Thyroid gland (tissue), 4 donors: ENCODE measurements at regions not wholly inside any gene's neighbourhood (a gene's known extent, or its start where the extent isn't known, plus 50 kb on each side); places are given as distances from the start of the nearest gene placed in this dataset.

ENCODE experiments used
- DNase-seq, 2 donors: peaks; one replicate each; pipeline ENCODE4 v3.0.0-alpha.2; 2019
- H3K27ac ChIP-seq, 3 donors: fragments of 200-600 bp; sonication (generic); 1 replicate in 2 of 3; 2 replicates in 1 of 3; pipeline ENCODE4 v1.5.1; 2016 to 2019; ENCODE audit warnings: mild to moderate bottlenecking in 1 of 3, moderate library complexity in 1 of 3
- H3K27me3 ChIP-seq: fragments of 200-600 bp; sonication (generic); one replicate; pipeline ENCODE4 v1.5.1; 2019
- H3K36me3 ChIP-seq, 2 donors: fragments of 200-600 bp; sonication (generic); one replicate each; pipeline ENCODE4 v1.5.1; 2016 to 2019
- H3K4me1 ChIP-seq, 2 donors: fragments of 200-600 bp; sonication (generic); one replicate each; pipeline ENCODE4 v1.5.1; 2017 to 2019
- H3K4me3 ChIP-seq, 3 donors: fragments of 200-600 bp; sonication (generic); replicated peaks in 1 of 3; 1 replicate in 2 of 3; 2 replicates in 1 of 3; pipeline ENCODE4 v1.5.1; 2016; ENCODE audit warnings: mild to moderate bottlenecking in 1 of 3
- H3K9me3 ChIP-seq: fragments of 200-600 bp; sonication (generic); one replicate; pipeline ENCODE4 v1.5.1; 2017
- POLR2A ChIP-seq, 2 donors: fragments of 450-650 bp; IDR thresholded peaks; one replicate each; pipeline ENCODE4 v1.6.1; 2017; ENCODE audit warnings: antibody characterized with exemption in 2 of 2, mild to moderate bottlenecking in 2 of 2, moderate library complexity in 1 of 2
- WGBS, 2 donors: methylation state at CpG; one replicate each; pipeline ENCODE4 v1.1.5; 2017; 5-methylcytosine and 5-hydroxymethylcytosine counted together
- intact Hi-C: fragments of 100-400 bp; cut with DNase I; formaldehyde crosslinking; loops from one replicate; pipeline ENCODE4 v1.15.1; 2023
- TF ChIP-seq, protein P1 (sequence below), 6 experiments: fragments of 200-600 bp in 3 of 6; fragments of 450-650 bp in 3 of 6; sonication (generic) in 3 of 6; IDR thresholded peaks; one replicate each; pipeline ENCODE4 v1.5.1; 2016 to 2019; ENCODE audit warnings: antibody characterized with exemption in 6 of 6, mild to moderate bottlenecking in 2 of 6, inconsistent platforms in 1 of 6, moderate library complexity in 1 of 6

DNA sequence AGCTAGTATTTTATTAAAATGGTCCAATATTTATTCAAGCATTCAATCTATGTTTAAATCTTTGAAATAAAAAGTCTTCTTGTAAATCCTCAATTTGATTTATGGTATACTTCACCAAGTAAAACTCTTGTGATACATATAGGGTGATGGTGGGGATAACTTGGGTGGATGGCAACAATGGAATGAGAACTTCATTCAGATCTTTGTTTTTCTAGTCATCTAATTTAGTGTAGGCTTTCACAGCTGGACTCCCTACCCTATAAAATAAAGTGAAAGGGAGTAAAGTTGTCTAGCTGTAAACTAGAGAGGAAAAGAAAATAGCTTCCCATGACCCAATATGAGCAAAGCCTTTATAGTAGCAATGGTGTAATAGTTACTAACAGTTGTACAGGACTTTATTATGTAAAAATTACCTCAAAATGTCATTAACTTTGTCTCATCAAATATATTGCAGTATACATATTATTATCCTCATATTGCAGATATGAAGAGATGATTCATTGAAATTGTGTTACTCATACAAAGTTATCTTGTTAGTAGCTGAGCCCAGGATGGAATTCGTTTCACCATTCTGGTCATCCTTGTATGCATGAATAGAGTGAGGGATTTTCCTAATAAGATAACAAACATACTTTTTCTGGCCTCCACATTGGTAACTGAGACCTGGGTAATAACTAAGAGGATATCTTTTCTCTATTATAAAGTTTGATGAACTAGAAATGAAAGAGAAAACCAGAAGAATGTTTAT lies 1377.7 kb upstream of the ADGRL4 start:
- intact Hi-C loops = no loop called here
- TF ChIP-seq, protein P1, sequence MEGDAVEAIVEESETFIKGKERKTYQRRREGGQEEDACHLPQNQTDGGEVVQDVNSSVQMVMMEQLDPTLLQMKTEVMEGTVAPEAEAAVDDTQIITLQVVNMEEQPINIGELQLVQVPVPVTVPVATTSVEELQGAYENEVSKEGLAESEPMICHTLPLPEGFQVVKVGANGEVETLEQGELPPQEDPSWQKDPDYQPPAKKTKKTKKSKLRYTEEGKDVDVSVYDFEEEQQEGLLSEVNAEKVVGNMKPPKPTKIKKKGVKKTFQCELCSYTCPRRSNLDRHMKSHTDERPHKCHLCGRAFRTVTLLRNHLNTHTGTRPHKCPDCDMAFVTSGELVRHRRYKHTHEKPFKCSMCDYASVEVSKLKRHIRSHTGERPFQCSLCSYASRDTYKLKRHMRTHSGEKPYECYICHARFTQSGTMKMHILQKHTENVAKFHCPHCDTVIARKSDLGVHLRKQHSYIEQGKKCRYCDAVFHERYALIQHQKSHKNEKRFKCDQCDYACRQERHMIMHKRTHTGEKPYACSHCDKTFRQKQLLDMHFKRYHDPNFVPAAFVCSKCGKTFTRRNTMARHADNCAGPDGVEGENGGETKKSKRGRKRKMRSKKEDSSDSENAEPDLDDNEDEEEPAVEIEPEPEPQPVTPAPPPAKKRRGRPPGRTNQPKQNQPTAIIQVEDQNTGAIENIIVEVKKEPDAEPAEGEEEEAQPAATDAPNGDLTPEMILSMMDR (IDR thresholded peaks at IDR 0.05) = no peak
- no peak for TF ChIP-seq POLR2A (IDR thresholded peaks at IDR 0.05)
- no peaks in the 10 kb centered on the region for H3K9me3 ChIP-seq
- 61 to 71% methylated on average over 1 of the region's 1 CpG for WGBS, 2 donors
- H3K27me3 ChIP-seq = no peaks in the 10 kb centered on the region
- no peak overlapping the region for H3K4me3 ChIP-seq
- DNase-seq = no peak
- H3K27ac ChIP-seq = no peak overlapping the region
- H3K36me3 ChIP-seq = no peaks in the 10 kb centered on the region
- no peaks in the 10 kb centered on the region for H3K4me1 ChIP-seq

DNA sequence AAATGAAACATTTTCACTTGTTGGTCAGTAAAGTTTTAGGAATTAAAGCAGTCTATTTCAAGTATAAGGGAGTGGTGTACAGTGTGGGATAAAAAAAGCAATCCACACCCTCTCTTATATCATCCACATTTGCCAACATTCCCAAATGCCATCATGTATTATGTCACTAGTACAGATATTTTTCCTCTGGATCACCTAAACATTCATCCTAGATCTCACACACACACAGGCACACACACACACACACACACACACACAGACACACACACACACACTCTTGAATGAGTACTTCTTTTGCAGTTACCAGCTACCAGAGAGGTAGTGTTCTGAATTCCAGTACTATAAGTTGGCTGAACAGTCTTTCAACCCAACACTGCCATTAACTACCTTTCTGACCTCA lies 1369.1 kb upstream of the ADGRL4 start:
- H3K4me3 ChIP-seq = no peak overlapping the region
- TF ChIP-seq POLR2A (IDR thresholded peaks at IDR 0.05) = no peak
- TF ChIP-seq, protein P1 (IDR thresholded peaks at IDR 0.05) = no peak
- H3K27ac ChIP-seq = no peak overlapping the region
- no peaks in the 10 kb centered on the region for H3K4me1 ChIP-seq
- H3K9me3 ChIP-seq = no peaks in the 10 kb centered on the region
- no peaks in the 10 kb centered on the region for H3K36me3 ChIP-seq
- DNase-seq = no peak
- intact Hi-C loops = no loop called here
- no peaks in the 10 kb centered on the region for H3K27me3 ChIP-seq

DNA sequence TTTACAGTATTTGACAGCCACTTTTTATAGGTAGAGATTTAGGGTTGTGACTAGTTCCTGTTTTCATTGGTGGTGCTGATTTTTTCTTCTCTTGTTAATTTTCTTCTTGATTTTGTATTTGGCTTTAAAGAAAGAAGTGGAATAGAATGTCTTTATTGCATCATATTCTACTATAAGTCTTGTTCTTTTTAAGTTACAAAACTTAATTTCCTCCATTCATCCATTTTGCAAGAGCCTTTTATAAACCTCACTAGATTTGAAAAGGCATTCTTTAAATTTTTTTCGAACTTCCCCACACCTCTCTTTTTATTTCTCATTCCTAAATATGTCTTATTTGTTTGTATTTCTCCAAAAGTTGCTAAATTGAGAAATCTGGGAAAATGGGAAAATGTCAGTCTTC lies 1368.6 kb upstream of the ADGRL4 start:
- intact Hi-C loops = no loop called here
- whole genome bisulfite sequencing, 2 donors = 81 to 82% methylated on average over 1 of the region's 1 CpG

DNA sequence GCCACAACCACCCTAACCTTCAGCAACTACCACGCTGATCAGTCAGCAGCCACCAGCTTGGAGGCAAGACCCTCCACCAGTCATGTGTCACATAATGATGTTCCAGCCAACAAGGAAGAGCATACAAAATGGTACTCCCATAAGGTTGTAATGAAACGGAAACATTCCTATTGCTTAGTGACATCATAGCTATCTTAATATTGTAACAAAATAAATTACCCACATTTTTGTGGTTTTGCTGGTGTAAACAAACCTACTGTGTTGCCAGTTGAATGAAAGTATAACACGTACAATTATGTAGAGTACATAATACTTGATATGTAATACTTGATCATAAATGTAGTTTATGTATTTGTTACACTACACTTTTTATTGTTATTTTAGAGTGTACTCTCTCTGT lies 1363.2 kb upstream of the ADGRL4 start:
- H3K9me3 ChIP-seq = no peaks in the 10 kb centered on the region
- H3K27me3 ChIP-seq = no peaks in the 10 kb centered on the region
- H3K36me3 ChIP-seq = no peaks in the 10 kb centered on the region
- no peak for DNase-seq
- intact Hi-C loops = no loop called here
- TF ChIP-seq, protein P1 (IDR thresholded peaks at IDR 0.05) = no peak
- TF ChIP-seq POLR2A (IDR thresholded peaks at IDR 0.05) = no peak
- WGBS, 2 donors = 95% methylated on average over 3 of the region's 3 CpGs
- no peak overlapping the region for H3K4me3 ChIP-seq
- H3K27ac ChIP-seq = no peak overlapping the region
- H3K4me1 ChIP-seq = no peaks in the 10 kb centered on the region

More for the DNA sequence above, 1368.6 kb upstream of the ADGRL4 start:
- Histone ChIP-seq H3K36me3 (no peaks in the 10 kb centered on the region), H3K27ac (no peak overlapping the region), H3K4me3 (no peak overlapping the region), H3K4me1 (no peaks in the 10 kb centered on the region), H3K27me3 (no peaks in the 10 kb centered on the region), H3K9me3 (no peaks in the 10 kb centered on the region)
- no peak for DNase-seq
- no peak for TF ChIP-seq POLR2A (IDR thresholded peaks at IDR 0.05)
- TF ChIP-seq, protein P1 (IDR thresholded peaks at IDR 0.05) = no peak

DNA sequence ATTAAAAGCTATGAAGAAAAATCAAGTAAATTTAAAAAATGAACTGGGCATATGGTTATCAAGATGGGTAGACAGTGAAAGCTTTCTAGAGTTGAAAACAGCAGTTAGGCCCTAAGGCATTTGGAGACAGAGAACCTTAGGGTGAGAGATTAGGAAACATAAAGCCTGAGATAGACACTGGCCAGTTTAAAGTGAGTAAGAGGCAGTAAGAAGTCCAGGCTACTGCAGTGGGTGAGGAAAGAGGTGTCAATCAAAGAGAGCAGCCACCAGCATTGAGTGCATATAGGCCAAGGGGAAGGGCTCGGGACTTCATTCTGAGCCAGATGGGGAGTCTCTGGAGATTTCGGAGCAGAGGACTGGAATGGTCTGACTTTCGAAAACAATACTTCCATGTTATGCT lies 1360.5 kb upstream of the ADGRL4 start:
- no peak for DNase-seq
- H3K27me3 ChIP-seq = no peaks in the 10 kb centered on the region
- no peaks in the 10 kb centered on the region for H3K9me3 ChIP-seq
- H3K4me3 ChIP-seq = no peak overlapping the region
- H3K36me3 ChIP-seq = no peaks in the 10 kb centered on the region
- 87 to 89% methylated on average over 3 of the region's 3 CpGs for WGBS, 2 donors
- TF ChIP-seq, protein P1 (IDR thresholded peaks at IDR 0.05) = no peak
- no peak for TF ChIP-seq POLR2A (IDR thresholded peaks at IDR 0.05)
- intact Hi-C loops = no loop called here
- H3K4me1 ChIP-seq = no peaks in the 10 kb centered on the region
- H3K27ac ChIP-seq = no peak overlapping the region
